ENCODE measurements at regions not wholly inside any gene's neighbourhood (a gene's known extent, or its start where the extent isn't known, plus 50 kb on each side); places are given as distances from the start of the nearest gene placed in this dataset.

DNA sequence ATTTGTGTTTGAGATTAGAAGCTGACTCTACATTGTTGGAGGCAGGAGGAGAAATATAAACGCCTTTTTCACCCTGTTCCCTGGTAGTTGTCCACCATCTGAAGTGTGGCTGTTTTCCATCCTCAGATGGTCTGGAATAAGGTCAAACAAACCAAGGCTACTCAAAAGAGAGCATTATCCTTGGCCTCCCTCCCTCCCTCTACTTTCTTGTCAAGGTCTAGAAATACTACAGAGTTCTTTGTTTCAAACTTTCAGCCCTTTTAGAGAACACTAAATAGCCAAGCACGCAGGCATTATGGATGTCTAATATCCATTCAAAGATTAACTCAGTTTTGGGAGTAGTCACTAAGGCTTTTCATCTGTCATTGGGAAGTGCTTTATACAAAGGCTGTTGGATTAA is 215.8 kb upstream of the ITGA4 start:
- Mint-ChIP-seq H3K27me3 (ENCODE audit: low read depth in 3 of 3) (peaks cover 0 to 2% (median 1%) of the 10 kb centered on the region in 3 donors), H3K27ac (peak overlapping the region in 5 of 6 donors; percentile 6 to 42 (median 34)), H3K9me3 (no peaks in the 10 kb centered on the region), H3K4me3 (no peak overlapping the region), H3K4me1 (peaks cover 36 to 59% of the 10 kb centered on the region in 2 donors), H3K36me3 (peaks cover 7 to 20% (median 10%) of the 10 kb centered on the region in 3 donors)
- no peak for DNase-seq

DNA sequence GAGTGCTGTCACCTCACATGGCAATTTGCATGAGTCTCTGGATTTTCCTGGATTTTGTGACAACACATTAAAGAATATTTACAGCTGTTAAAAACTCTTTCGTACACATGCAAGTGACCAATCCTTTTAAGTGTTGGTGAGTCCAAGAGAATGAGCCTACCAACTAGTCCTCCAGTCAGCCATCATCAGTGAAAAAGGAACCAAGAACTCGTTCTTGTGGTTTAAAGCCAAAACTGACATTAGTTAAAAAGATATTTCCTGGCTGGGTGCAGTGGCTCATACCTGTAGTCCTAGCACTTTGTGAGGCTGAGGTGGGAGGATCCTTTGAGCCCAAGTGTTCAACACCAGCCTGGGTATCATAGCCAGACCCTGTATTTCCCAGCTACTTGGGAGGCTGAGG is 215.4 kb upstream of the ITGA4 start:
- peaks cover 32 to 55% of the 10 kb centered on the region in 2 donors for H3K4me1 Mint-ChIP-seq
- peaks cover 7 to 20% (median 10%) of the 10 kb centered on the region in 3 donors for H3K36me3 Mint-ChIP-seq
- no peak for DNase-seq
- H3K27me3 Mint-ChIP-seq (ENCODE audit: low read depth in 3 of 3): peaks cover 0 to 2% (median 1%) of the 10 kb centered on the region in 3 donors
- H3K4me3 Mint-ChIP-seq: no peak overlapping the region
- no peaks in the 10 kb centered on the region for H3K9me3 Mint-ChIP-seq
- peak overlapping the region in 1 of 6 donors; percentile 34 for H3K27ac Mint-ChIP-seq

DNA sequence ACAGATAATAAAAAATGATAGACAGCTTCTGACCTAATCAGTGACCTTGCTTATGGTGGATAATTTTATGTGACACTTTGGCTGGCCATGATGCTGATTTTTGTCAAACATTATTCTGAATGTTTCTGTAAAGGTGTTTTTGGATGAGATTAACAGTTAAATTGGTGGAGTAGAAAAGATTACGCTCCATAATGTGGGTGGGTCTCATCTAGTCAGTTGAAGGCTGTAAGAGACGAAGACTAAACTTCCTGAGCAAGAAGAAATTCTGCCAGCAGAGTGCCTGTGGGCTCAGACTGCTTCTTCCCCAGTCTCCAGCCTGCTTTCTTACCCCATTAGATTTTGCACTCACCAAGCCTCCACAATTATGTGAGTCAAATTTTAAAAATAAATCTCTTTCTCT is 214.9 kb upstream of the ITGA4 start:
- no peak overlapping the region for H3K4me3 Mint-ChIP-seq
- peak overlapping the region in 1 of 6 donors; percentile 40 for H3K27ac Mint-ChIP-seq
- H3K4me1 Mint-ChIP-seq: peaks cover 27 to 50% of the 10 kb centered on the region in 2 donors
- peaks cover 0 to 2% (median 2%) of the 10 kb centered on the region in 3 donors for H3K27me3 Mint-ChIP-seq (ENCODE audit: low read depth in 3 of 3)
- peaks cover 5 to 20% (median 6%) of the 10 kb centered on the region in 3 donors for H3K36me3 Mint-ChIP-seq
- DNase-seq: no peak
- no peaks in the 10 kb centered on the region for H3K9me3 Mint-ChIP-seq

DNA sequence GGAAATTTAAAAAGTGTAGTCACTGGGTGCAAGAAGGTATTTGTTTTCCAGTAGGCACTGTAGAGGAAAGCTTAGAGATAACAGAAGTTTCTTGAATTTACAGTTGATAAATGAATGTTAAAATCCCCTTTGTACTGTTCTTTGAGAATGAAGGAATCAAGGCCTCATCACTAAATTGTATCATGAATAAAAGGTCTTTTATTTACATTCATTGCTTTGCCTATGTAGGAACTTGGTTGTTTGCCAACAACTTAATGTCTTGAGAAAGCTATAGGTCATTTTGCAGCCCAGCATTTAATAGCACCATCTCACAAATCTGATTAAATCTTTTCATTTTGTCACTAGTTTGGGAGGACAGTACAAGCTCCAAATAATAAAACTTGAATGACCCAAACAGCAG is 213.9 kb upstream of the ITGA4 start:
- no peaks in the 10 kb centered on the region for H3K9me3 Mint-ChIP-seq
- peaks cover 24 to 39% of the 10 kb centered on the region in 2 donors for H3K4me1 Mint-ChIP-seq
- H3K4me3 Mint-ChIP-seq: no peak overlapping the region
- no peak for DNase-seq
- H3K27me3 Mint-ChIP-seq (ENCODE audit: low read depth in 3 of 3): peaks cover 2 to 4% (median 2%) of the 10 kb centered on the region in 3 donors
- peaks cover 4 to 16% (median 14%) of the 10 kb centered on the region in 3 donors for H3K36me3 Mint-ChIP-seq
- no peak overlapping the region for H3K27ac Mint-ChIP-seq

DNA sequence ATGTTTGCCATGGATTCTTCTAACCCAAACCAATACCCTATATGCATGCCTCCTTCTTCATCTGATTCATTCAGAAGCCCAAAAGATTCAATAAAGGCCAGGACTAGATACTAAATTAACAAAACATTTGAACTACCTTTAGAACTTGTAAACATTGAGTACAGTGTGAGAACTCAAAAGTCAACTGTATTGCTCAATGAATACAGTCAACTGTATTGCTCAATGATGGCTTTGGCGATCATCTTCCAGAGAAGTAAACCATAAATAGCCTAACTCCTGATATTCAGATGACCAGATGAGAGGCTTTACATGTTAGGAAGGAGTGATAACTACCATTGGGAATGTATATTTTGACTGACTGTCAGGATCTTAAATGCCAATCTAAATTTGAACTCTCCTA is 206.5 kb upstream of the ITGA4 start:
- Mint-ChIP-seq H3K27ac (peak overlapping the region in 2 of 6 donors; percentile 32 to 76), H3K4me3 (no peak overlapping the region), H3K4me1 (peaks cover 32 to 34% of the 10 kb centered on the region in 2 donors), H3K9me3 (no peaks in the 10 kb centered on the region), H3K27me3 (ENCODE audit: low read depth in 3 of 3) (peaks cover 0 to 2% (median 2%) of the 10 kb centered on the region in 3 donors), H3K36me3 (peaks cover 0 to 11% (median 4%) of the 10 kb centered on the region in 3 donors)
- DNase-seq: no peak

DNA sequence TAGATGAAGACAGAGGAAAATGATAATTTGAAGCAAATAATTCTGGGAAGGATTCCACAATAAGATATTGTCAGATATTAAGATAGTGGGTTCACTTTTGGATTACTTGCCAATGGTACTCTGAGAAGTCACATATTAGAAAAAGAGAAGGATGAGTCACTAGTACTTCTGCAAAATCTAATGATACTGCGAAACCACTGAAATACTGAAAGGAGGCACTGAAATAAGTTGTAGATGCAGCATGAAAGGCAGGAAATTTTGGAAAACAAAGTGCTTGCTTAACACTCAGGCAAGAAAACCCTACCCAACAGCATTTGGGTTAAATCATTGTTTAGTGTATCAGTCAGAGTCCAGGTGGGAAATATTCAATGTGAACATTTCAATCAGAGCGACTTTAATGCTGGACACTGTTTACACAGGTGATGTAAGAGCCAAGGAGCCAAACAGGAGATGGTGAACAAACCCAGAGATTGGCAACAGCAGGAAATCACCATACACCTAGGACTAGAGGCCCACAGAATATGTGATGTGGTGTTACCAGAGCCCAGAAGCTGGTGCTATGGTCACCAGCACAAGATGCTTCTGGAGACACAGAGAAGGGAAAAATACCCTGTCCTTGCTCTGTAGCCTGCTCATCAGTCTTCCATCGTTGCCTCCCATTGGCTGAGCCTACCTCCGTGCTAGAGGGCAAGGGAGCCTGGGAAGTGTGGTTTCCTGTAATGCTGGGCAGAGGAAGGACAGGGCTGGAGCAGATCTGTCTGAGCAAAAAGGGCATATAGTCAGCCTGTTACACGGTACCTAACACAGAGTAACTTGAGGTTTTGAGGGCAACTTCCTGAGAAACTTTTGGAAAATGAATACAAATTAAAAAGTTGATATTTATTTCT is 204.7 kb upstream of the ITGA4 start:
- H3K36me3 Mint-ChIP-seq: peaks cover under 1 to 6% (median 4%) of the 10 kb centered on the region in 3 donors
- DNase-seq: peak in 1 of 3 donors; percentile 6
- H3K27ac Mint-ChIP-seq: peak overlapping the region; percentile 67 to 86 (median 82)
- H3K4me3 Mint-ChIP-seq: peak overlapping the region; percentile 15 to 69 (median 52)
- peaks cover 32 to 33% of the 10 kb centered on the region in 2 donors for H3K4me1 Mint-ChIP-seq
- no peaks in the 10 kb centered on the region for H3K9me3 Mint-ChIP-seq
- peaks cover 0 to 2% (median 0%) of the 10 kb centered on the region in 3 donors for H3K27me3 Mint-ChIP-seq (ENCODE audit: low read depth in 3 of 3)

DNA sequence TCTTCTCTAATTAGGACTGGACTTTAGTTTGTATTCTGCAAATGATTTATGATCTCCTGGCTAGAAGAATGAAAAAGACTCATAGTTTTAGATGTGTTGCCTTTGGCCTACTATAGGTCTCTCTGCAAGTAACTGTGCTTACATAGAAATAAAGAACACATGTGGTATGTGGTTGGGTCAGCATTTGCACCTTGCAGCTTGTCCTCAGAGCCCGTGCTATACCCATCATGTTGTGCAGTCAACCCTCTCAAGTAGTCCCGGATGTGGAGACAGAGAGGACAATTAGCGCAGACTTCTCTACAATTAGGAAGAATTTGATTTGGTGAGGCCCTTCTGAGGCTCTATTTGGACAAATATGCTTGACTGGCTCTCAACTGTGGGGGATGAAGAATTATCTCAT is 203.7 kb upstream of the ITGA4 start:
- no peaks in the 10 kb centered on the region for H3K9me3 Mint-ChIP-seq
- H3K27ac Mint-ChIP-seq: peak overlapping the region; percentile 67 to 86 (median 82)
- peaks cover 32 to 33% of the 10 kb centered on the region in 2 donors for H3K4me1 Mint-ChIP-seq
- DNase-seq: peak; percentile 53 to 73 (median 62)
- peak overlapping the region; percentile 15 to 69 (median 52) for H3K4me3 Mint-ChIP-seq
- H3K27me3 Mint-ChIP-seq (ENCODE audit: low read depth in 3 of 3): no peaks in the 10 kb centered on the region
- peaks cover 0 to 5% (median 4%) of the 10 kb centered on the region in 3 donors for H3K36me3 Mint-ChIP-seq

DNA sequence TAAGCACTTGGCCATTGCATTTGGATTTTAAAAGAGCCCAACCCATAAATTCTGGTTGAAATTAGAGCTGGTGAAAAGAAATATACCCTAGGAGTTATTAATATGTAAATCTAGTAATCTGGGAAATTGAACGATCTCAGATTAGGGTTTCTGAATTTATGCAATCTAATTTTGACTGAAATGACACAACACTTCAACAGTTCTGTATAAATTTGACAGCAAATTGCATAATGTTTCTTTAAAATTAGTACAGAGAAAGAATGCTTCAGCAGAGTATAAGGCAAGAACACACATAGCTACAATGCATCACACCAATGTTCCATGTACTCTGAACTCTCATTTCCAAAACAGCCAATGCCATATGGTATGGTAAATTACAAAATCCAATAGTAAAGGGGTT is 201.5 kb upstream of the ITGA4 start:
- no peak for DNase-seq
- Mint-ChIP-seq H3K4me3 (no peak overlapping the region), H3K27ac (no peak overlapping the region), H3K9me3 (no peaks in the 10 kb centered on the region), H3K27me3 (ENCODE audit: low read depth in 3 of 3) (no peaks in the 10 kb centered on the region), H3K4me1 (peaks cover 32 to 38% of the 10 kb centered on the region in 2 donors), H3K36me3 (peaks cover 0 to 5% (median 4%) of the 10 kb centered on the region in 3 donors)

DNA sequence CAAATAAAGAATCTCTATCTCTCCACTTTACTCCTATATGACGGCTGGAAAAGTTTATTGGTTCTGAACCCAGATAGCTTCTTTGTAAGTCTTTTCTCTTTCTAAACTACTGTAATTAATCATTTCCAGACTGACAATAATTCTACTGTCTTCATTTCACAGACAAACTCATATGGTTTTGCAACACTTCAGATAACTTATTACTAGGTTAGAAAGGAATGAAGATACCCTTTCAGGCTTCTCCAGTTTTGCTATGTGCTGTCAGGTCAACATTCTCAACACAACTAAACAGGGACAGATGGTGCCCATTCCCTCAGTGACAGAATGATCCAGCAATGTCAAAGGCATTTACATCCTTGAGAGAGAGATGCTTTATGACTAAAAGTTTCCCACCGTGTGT is 198.5 kb upstream of the ITGA4 start:
- H3K4me1 Mint-ChIP-seq: peaks cover 13 to 21% of the 10 kb centered on the region in 2 donors
- peaks cover 0 to 5% (median 0%) of the 10 kb centered on the region in 3 donors for H3K36me3 Mint-ChIP-seq
- no peak overlapping the region for H3K4me3 Mint-ChIP-seq
- no peak overlapping the region for H3K27ac Mint-ChIP-seq
- DNase-seq: no peak
- H3K9me3 Mint-ChIP-seq: peaks cover 0 to 1% (median 0%) of the 10 kb centered on the region in 6 donors
- no peaks in the 10 kb centered on the region for H3K27me3 Mint-ChIP-seq (ENCODE audit: low read depth in 3 of 3)

DNA sequence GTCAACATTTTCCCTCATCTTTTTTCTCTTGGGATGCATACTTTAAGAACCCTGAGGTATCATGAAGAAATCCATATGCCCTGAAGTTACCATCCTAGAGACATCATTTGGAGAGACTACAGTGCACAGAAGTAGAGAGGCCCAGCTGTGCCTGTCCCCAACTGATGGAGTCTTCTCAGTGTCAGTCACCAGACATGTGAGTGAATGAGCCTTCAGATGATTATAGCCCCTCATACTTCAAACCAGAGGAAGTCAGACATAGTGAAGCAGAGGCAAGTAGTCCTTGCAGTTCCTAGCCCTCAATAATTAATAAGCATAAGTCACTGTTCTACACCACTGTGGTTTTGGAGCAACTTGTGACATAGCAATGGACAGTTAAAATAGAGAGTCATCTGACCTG is 194.4 kb upstream of the ITGA4 start:
- peaks cover 9 to 19% of the 10 kb centered on the region in 2 donors for H3K4me1 Mint-ChIP-seq
- no peak for DNase-seq
- H3K9me3 Mint-ChIP-seq: peaks cover 0 to 3% (median 0%) of the 10 kb centered on the region in 6 donors
- H3K27ac Mint-ChIP-seq: no peak overlapping the region
- H3K4me3 Mint-ChIP-seq: no peak overlapping the region
- peaks cover 2 to 9% (median 5%) of the 10 kb centered on the region in 3 donors for H3K36me3 Mint-ChIP-seq
- no peaks in the 10 kb centered on the region for H3K27me3 Mint-ChIP-seq (ENCODE audit: low read depth in 3 of 3)

DNA sequence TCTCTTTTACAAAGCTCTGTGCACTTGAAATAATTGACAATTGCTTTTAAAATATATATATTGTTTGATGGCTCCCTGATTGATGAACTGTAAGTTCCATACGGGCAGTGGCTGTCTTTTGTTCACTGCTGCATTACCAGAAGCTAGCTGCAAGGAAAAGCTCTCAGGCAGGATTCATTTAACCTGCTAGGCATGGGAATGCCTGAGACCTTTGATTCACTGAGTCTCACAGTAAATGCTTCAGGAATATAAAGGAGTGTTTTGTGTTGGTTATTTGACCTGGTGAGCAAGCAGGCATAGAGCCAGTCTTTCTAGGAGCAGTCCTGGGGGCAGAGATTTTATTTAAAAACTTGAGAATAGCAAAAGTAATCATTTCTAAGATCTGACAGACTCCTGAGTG is 193.2 kb upstream of the ITGA4 start:
- H3K36me3 Mint-ChIP-seq: peaks cover 2 to 14% (median 12%) of the 10 kb centered on the region in 3 donors
- H3K9me3 Mint-ChIP-seq: peaks cover 0 to 3% (median 0%) of the 10 kb centered on the region in 6 donors
- no peak overlapping the region for H3K27ac Mint-ChIP-seq
- H3K4me3 Mint-ChIP-seq: no peak overlapping the region
- DNase-seq: no peak
- peaks cover 0 to 2% (median 0%) of the 10 kb centered on the region in 3 donors for H3K27me3 Mint-ChIP-seq (ENCODE audit: low read depth in 3 of 3)
- H3K4me1 Mint-ChIP-seq: peaks cover 12 to 27% of the 10 kb centered on the region in 2 donors

DNA sequence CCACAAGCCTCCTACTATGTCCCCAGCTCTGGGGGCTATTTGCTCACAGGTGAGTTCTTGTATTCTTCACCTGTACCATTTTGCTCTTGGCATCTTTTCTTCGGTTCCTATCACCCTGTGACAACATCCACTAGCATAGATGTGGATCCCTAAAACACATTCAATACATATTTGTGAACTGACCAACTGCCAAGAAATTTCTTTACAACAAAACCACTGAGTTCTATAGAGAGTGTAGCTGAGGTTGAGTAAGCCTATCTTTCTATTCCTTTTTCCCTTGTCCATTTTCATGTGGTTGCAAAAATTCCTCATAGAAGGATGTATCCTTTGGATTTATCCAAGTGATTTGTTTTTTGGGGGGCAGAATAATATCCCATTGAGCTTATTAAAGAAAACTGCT is 192.7 kb upstream of the ITGA4 start:
- no peak for DNase-seq
- Mint-ChIP-seq H3K27ac (no peak overlapping the region), H3K27me3 (ENCODE audit: low read depth in 3 of 3) (peaks cover 0 to 2% (median 0%) of the 10 kb centered on the region in 3 donors), H3K4me3 (no peak overlapping the region), H3K9me3 (peaks cover 0 to 3% (median 0%) of the 10 kb centered on the region in 6 donors), H3K4me1 (peaks cover 12 to 27% of the 10 kb centered on the region in 2 donors), H3K36me3 (peaks cover 2 to 15% (median 14%) of the 10 kb centered on the region in 3 donors)

DNA sequence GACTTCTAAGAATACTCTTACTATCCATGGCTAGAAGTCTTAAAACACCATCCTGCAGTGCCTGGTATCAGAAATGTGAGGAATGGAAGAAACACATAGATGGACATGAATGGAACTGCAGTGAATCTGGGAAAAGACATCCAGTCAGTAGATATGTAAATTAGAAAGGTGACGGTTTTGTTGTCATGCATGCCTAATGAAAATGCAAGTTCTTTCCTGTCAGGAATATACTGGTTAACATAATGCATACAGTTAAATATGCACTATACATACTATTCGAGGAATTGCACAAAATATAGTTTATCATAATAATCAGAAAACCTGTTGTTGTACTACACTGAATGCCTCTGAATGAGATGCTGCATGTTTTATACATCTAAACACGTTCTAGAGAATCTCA is 190.6 kb upstream of the ITGA4 start:
- Mint-ChIP-seq H3K4me3 (no peak overlapping the region), H3K36me3 (peaks cover 2 to 15% (median 14%) of the 10 kb centered on the region in 3 donors), H3K9me3 (peaks cover 0 to 3% (median 0%) of the 10 kb centered on the region in 6 donors), H3K27me3 (ENCODE audit: low read depth in 3 of 3) (peaks cover 0 to 2% (median 0%) of the 10 kb centered on the region in 3 donors), H3K4me1 (peaks cover 23 to 36% of the 10 kb centered on the region in 2 donors), H3K27ac (no peak overlapping the region)
- no peak for DNase-seq
